Ishikawa (cell line): ENCODE measurements at regions not wholly inside any gene's neighbourhood (a gene's known extent, or its start where the extent isn't known, plus 50 kb on each side); places are given as distances from the start of the nearest gene placed in this dataset.

Experiments
- RAD21 ChIP-seq: IDR thresholded peaks from 2 replicates; pipeline ENCODE4 v1.6.1; 2012; ENCODE audit warnings: low read depth
- REST ChIP-seq: IDR thresholded peaks from 2 replicates; pipeline ENCODE4 v1.6.1; 2012; ENCODE audit warnings: low read depth, mild to moderate bottlenecking
- TAF1 ChIP-seq: IDR thresholded peaks from 2 replicates; pipeline ENCODE4 v1.6.1; 2012; ENCODE audit warnings: low read depth, mild to moderate bottlenecking
- TEAD4 ChIP-seq: IDR thresholded peaks from 2 replicates; pipeline ENCODE4 v1.6.1; 2012
- USF1 ChIP-seq: IDR thresholded peaks from 2 replicates; pipeline ENCODE4 v1.6.1; 2012

- TF ChIP-seq TEAD4 (no peak), USF1 (no peak), REST (no peak), TAF1 (no peak), RAD21 (no peak)
These were observed 86.1 kb upstream of the TCF21 start for GRCh38 chr6:133802861-133803260.
